Neural progenitor cell (in vitro differentiated cells): ENCODE measurements at regions not wholly inside any gene's neighbourhood (a gene's known extent, or its start where the extent isn't known, plus 50 kb on each side); places are given as distances from the start of the nearest gene placed in this dataset.

Source experiments
- CTCF ChIP-seq: fragments of 200-600 bp; sonication (generic); IDR thresholded peaks from 2 replicates; pipeline ENCODE4 v1.5.1; 2017; ENCODE audit warnings: antibody characterized with exemption, mild to moderate bottlenecking
- EZH2 ChIP-seq: fragments of 200-600 bp; sonication (generic); IDR thresholded peaks from 2 replicates; pipeline ENCODE4 v1.6.1; 2017; ENCODE audit warnings: antibody characterized with exemption, mild to moderate bottlenecking, moderate library complexity
- EZH2phosphoT487 ChIP-seq: fragments of 200-600 bp; sonication (generic); IDR thresholded peaks from 2 replicates; pipeline ENCODE4 v1.6.1; 2017; ENCODE audit warnings: antibody characterized with exemption

GRCh38 chr1:59028048-59028447 is 244.2 kb upstream of the JUN start:
- TF ChIP-seq EZH2 = no peak
- no peak for TF ChIP-seq CTCF
- TF ChIP-seq EZH2phosphoT487 = no peak
